ENCODE measurements at regions not wholly inside any gene's neighbourhood (a gene's known extent, or its start where the extent isn't known, plus 50 kb on each side); places are given as distances from the start of the nearest gene placed in this dataset.

GRCh38 chr1:3954170-3955169, 54.4 kb upstream of the C1orf174 start:
- DNase-seq (ENCODE audit: low spot score): no peak

DNA sequence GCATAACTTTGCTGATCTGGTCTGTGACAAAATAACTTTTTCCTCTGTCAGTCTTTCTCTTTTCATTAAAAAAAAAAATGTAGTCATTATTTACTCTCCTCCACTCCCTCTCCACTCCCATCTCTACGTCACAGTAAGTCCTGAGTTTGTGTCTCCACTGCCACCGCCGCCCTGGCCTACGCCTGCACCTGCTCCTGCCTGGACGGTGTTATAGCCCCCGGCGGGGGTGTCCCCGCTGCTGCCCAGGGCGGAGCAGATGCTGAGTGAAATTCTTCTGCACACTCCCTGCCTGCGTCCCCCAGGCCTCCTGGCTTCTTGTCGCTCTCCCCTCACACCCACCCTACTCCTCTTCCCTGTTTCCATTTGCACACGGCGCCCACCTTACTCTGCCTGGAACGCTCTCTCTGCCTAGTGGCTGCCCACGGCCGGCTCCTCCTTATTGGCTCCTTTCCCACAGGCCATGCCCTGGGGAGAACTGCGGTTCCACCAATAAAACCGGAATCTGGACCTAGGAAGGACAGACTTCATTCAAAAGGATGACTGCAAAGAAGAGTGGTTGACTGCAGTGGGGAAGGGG, 55.2 kb upstream of the C1orf174 start:
- DNase-seq (ENCODE audit: low spot score): no peak

DNA sequence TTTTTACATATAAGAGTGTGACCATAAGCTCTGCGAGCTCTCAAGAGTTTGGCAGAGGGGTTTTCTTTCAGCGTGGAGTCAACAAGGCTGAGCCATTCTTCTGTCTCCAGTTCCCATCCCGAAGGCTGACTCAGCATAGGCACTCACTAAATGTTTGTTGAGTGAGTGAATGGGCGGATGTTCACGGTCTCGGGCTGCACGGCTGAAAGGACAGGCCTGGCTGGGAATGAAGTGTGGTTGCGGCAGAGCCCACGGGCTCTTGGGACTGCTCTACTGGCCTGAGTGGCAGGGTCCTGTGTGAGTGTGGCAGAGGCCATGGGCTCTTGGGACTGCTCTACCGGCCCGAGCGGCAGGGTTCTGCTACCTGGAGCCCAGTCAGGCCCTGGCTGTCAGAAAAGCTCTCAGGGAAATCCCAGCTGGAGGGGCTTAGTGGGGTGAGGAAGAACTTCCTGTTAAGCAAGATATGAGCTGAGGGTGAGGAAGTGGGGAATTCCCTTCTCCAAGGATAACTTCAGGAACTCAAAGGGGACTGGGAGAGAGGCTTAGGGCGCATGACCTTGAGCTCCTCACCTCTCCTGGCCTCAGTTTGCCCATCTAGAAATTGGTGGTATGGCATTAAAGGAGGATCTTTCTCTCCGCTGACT, 56.6 kb upstream of the C1orf174 start:
- no peak for DNase-seq (ENCODE audit: low spot score)

DNA sequence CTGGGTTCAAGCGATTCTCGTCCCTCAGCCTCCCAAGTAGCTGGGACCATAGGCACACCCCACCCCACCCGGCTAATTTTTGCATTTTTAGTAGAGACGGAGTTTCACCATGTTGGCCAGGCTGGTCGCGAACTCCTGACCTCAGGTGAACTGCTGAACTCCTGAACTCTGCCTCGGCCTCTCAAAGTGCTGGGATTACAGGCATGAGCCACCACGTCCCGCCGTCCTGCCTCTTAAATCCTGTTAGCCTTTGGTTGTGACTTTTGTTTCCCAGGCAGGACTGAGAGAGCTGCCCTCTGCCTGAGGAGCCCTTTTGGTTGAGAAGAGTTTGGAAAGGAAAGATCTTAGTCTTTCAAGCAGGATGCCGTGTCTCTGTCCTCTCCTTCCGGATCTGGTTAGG, 59.3 kb upstream of the C1orf174 start:
- DNase-seq (ENCODE audit: low spot score): no peak

- DNase-seq (ENCODE audit: low spot score): no peak
Observed at GRCh38 chr1:3963554-3963953, 63.5 kb upstream of the C1orf174 start.

- DNase-seq (ENCODE audit: low spot score): no peak
Observed at GRCh38 chr1:3965693-3966092, 65.6 kb upstream of the C1orf174 start.

DNA sequence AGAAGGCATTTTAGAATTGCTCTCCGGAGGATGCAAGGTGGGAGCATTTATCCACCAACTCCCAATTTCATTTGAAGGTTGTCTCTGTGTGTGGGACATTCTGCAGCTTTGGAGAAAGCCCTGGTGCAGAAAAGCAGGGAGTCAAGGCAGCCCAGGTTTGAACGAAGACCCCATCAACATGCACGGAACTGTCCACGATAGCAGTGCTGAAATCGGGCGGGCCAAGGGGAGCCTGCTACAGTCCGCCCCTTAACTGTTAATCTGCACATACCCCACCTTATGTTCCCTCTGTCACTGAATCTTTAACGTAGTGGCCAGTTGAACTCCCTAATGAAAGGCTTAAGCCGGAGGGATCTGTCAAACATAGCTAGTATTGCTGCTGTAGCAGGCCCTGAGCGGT, 68.8 kb upstream of the C1orf174 start:
- DNase-seq (ENCODE audit: low spot score): no peak

- no peak for DNase-seq (ENCODE audit: low spot score)
Observed at GRCh38 chr1:3971981-3972380, 71.9 kb upstream of the C1orf174 start.

DNA sequence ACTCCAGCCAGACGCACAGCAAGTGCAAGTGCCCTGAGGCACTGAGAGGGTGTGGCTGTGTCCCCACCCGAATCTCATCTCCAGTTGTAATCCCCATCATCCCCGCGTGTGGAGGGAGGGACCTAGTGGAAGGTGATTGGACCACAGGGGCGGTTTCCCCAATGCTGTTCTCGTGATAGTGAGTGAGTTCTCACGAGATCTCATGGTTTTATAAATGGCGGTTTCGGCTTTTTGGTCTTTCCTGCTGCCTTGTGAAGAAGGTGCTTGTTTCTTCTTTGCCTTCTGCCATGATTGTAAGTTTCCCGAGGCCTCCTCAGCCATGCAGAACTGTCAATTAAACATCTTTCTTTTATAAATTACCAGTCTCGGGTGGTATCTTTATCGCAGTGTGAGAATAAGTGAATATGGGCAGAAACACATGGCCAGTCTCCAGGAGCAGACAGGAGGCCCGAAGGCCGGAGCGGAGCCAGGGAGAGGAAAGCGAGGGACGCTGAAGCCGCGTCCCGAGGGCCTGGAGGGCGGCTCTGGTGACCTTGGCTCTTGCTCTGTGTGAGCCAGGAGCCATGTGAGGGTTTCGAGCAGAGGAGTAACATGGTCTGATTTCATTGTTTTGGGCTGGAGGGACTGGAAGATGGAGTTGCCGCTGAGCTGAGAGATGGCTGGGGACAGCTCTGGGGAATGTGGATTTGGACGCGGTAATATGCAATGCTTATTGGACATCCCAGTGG, 76.0 kb upstream of the C1orf174 start:
- no peak for DNase-seq (ENCODE audit: low spot score)

DNA sequence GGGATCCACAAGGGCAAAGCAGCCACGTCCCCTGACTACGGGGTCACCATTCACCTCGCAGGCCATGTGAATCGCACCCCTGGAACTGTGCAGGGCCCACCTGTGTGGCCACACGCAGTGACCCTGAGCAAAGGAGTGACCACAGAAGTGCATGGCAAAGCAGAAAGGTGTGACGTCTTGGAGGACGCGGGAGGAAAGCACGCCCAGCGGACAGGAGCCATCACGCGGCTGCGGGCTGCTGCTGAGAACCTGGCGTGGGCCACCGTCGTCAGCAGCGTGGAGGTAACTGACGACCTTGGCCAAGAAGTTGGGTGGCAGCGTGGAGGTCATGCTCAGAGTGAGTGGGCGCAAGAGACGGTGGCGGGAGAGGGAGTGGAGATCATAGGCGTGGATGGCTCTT, 76.7 kb upstream of the C1orf174 start:
- no peak for DNase-seq (ENCODE audit: low spot score)

GRCh38 chr1:3978196-3978989, 78.3 kb upstream of the C1orf174 start:
- DNase-seq (ENCODE audit: low spot score): no peak

- DNase-seq (ENCODE audit: low spot score): no peak
Observed at GRCh38 chr1:3978990-3979325, 78.9 kb upstream of the C1orf174 start.

- no peak for DNase-seq (ENCODE audit: low spot score)
Observed at GRCh38 chr1:3981261-3981660, 81.2 kb upstream of the C1orf174 start.

DNA sequence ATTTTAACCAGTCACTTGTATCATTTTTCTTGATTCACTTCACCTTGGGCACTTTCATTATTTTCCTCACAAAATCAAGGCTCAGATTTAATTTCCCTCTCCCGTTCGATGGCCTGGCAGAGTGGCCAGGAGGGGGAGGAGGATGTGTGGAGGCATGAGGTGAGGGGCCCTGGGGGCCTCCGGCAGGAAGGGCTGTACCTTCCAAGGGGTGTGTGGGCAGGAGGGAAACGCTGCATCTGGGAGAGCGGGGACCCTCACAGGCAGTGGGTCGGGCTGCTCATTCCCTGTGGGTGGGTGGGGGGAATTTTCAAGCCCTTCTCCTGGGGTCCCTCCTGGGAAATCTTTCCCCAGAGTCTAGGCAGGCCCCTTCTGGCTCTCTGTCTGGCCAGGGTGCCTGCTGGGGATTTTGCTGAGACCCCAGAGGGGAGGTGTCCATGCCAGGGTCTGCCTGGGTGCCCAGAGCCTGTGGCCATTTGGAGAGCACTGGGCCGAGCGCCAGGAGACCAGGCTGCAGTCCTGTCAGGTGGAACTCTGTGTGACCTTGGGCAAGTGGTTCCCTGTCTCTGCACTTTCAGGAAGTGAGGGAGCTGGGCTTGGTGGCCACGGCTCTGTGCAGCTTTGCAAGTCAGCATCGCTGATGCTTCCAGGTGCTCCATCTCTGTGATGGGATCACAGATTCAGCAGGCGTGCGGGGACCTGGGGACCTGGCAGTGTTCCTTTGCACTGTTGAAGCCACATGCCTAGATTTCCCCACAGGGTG, 81.9 kb upstream of the C1orf174 start:
- no peak for DNase-seq (ENCODE audit: low spot score)

- DNase-seq (ENCODE audit: low spot score): no peak
Observed at GRCh38 chr1:3983181-3983580, 83.1 kb upstream of the C1orf174 start.

DNA sequence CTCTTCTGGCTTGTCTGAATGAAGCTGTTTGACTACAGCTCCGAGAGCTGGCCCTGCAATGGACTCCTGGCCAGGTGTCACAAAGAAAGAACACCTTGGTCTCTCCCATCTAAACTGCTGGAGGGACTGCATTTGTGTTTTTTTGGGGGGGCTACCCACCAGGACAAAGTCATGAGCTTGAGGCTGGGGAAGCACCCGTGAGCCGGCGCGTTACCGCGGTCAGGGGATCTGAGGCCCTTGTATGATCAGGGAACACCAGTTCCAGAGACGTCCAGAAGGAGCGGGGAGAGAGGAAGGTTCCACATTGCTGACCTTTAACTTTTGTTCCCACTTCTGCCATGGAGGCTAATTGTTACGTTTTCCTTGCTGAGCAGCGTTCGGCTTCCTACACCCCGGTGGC, 84.5 kb upstream of the C1orf174 start:
- no peak for DNase-seq (ENCODE audit: low spot score)

DNA sequence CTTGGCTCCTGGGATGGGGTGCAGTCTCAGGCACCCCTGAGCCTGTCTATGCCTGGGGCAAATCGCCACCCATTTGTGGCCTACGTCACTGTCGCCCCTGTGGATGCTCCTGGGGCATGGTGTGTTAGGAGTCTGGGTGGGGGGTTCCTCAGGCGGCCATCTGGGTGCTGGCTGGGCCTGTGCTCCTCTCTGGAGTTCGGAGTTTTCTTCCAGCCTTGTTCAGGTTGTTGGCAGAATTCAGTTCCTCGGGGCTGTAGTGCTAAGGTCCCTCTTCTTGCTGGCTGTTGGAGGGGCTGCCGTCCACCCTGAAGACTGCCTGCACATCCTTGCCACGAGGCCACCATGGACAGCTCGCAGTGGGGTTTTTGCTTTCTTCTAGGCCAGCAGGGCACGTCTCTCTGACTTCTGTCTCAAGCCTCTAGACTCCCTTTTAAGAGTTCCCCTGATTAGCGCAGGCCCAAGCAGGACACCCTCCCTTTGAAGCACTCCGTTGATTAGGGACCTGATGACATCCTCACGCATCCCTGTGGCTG, 86.7 kb upstream of the C1orf174 start:
- DNase-seq (ENCODE audit: low spot score): no peak

DNA sequence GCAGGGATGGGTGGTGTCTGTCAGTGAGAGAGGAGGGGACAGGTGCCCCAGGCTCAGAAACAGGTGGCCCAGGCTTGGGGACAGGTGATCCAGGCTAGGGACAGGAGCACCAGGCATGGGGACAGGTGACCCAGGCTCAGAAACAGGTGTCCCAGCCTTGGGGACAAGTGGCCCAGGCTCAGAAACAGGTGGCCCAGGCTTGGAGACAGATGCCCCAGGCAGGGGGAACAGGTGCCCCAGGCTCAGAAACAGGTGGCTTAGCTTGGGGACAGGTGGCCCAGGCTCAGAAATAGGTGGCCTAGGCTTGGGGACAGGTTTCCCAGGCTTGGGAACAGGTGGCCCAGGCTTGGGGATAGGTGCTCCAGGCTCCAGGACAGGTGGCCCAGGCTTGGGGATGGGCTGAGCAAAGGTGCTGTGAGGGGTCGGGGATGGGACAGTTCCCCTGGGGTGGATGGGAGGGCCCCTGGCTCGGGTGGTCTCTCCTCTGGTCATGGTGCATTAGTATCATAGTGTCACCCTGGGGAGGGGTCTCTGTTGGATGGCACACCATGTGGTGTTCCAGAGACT, 87.7 kb upstream of the C1orf174 start:
- no peak for DNase-seq (ENCODE audit: low spot score)

DNA sequence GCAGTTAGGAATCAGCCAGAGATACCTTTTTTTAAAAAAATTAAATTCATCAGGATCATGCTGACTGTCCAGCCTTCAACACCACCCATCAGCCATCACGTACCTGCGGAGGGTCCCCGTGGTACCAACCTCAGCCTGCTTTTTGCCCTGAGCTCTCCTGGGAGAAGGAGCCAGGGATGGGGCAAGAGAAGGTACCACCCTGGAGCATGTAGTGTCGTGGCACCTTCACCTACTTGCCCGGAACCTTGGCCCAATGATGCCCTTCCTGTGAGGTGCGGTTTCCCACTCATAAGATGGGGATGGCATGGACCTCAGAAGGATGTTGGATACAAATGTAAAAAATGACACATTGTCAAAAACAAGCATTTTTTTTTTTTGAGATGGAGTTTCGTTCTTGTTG, 88.4 kb upstream of the C1orf174 start:
- no peak for DNase-seq (ENCODE audit: low spot score)

- DNase-seq (ENCODE audit: low spot score): no peak
Observed at GRCh38 chr1:3989465-3989864, 89.4 kb upstream of the C1orf174 start.
